ENCODE measurements at regions not wholly inside any gene's neighbourhood (a gene's known extent, or its start where the extent isn't known, plus 50 kb on each side); places are given as distances from the start of the nearest gene placed in this dataset.

DNA sequence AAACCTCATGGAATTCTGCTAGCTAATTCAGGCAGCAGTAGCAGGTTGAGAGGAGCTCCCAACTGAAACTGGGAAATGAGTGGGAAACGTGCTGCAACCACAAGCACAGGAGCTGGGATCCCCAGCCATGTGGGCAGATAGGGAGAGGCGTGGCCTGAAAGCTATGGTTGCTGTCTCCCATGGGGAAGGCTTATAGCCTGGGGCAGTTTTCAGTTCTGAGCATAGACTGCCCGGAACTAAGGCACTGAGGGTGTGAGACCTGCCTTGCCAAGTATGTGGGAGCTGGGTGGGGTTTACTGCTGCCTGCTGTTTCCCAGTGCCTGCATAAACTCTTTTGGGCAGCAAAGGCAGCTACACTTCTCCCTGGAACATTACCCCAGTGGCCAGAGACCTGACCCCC, 229.5 kb downstream of the TUSC7 start:
- Histone ChIP-seq H3K4me3 (ENCODE audit: low read length) (no peak overlapping the region), H3K4me2 (ENCODE audit: low read length) (no peak overlapping the region), H4K8ac (ENCODE audit: low read depth, low read length) (no peak overlapping the region), H3K23ac (ENCODE audit: low read length) (no peak overlapping the region), H3K27me3 (ENCODE audit: insufficient read depth, low read length, poor library complexity) (no peaks in the 10 kb centered on the region), H4K5ac (ENCODE audit: low read length) (no peak overlapping the region), H3K36me3 (ENCODE audit: control insufficient read depth, insufficient read depth, low read length) (no peaks in the 10 kb centered on the region), H3K9ac (ENCODE audit: low read length) (no peak overlapping the region), H3K79me1 (ENCODE audit: low read length) (no peaks in the 10 kb centered on the region), H3K18ac (ENCODE audit: low read length) (no peak overlapping the region), H3K4me1 (ENCODE audit: control insufficient read depth, low read depth, low read length) (peaks cover 4% of the 10 kb centered on the region), H2BK5ac (ENCODE audit: low read length) (no peak overlapping the region), H3K56ac (ENCODE audit: low read length) (peak overlapping the region; percentile 54), H3K79me2 (ENCODE audit: control insufficient read depth, insufficient read depth, low read length) (no peaks in the 10 kb centered on the region), H2AK5ac (ENCODE audit: low read length) (no peak overlapping the region), H2BK15ac (replicated peaks; ENCODE audit: low read depth) (no peak overlapping the region), H2BK120ac (ENCODE audit: low read depth, low read length) (no peak overlapping the region), H3K4ac (ENCODE audit: low read depth, low read length) (no peak overlapping the region), H3K27ac (ENCODE audit: low read depth, low read length) (no peak overlapping the region)
- WGBS (ENCODE audit: extremely low coverage, insufficient coverage, low lambda C conversion rate): no CpG with 5 or more reads among the region's 3 CpGs
- peak; percentile 84 for DNase-seq

DNA sequence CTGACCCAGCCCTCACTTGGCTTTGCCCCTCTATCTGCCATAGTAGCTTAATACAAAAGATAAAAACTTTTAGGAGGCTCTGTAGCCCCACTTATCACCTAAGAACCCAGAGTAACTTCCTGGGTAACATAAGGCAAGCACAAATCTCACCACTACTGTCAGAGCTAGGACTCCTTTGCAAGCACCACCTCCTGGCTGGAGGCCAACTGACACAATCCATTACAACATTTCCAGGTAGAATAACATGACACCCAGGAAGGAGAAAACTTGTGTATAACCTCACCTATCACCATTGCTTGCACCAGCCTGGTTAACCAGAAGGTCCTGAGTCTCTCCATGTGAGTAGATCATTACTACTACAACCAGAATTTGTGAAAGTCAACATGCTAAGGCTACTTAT, 230.0 kb downstream of the TUSC7 start:
- Histone ChIP-seq H4K8ac (ENCODE audit: low read depth, low read length) (no peak overlapping the region), H4K5ac (ENCODE audit: low read length) (no peak overlapping the region), H3K9ac (ENCODE audit: low read length) (no peak overlapping the region), H3K27ac (ENCODE audit: low read depth, low read length) (no peak overlapping the region), H3K23ac (ENCODE audit: low read length) (no peak overlapping the region), H3K4me1 (ENCODE audit: control insufficient read depth, low read depth, low read length) (peaks cover 4% of the 10 kb centered on the region), H3K79me1 (ENCODE audit: low read length) (no peaks in the 10 kb centered on the region), H3K36me3 (ENCODE audit: control insufficient read depth, insufficient read depth, low read length) (no peaks in the 10 kb centered on the region), H2BK120ac (ENCODE audit: low read depth, low read length) (no peak overlapping the region), H3K4me3 (ENCODE audit: low read length) (no peak overlapping the region), H3K27me3 (ENCODE audit: insufficient read depth, low read length, poor library complexity) (no peaks in the 10 kb centered on the region), H3K56ac (ENCODE audit: low read length) (peak overlapping the region; percentile 25), H2BK15ac (replicated peaks; ENCODE audit: low read depth) (no peak overlapping the region), H3K4ac (ENCODE audit: low read depth, low read length) (no peak overlapping the region), H3K4me2 (ENCODE audit: low read length) (no peak overlapping the region), H2BK5ac (ENCODE audit: low read length) (no peak overlapping the region), H3K79me2 (ENCODE audit: control insufficient read depth, insufficient read depth, low read length) (no peaks in the 10 kb centered on the region), H2AK5ac (ENCODE audit: low read length) (no peak overlapping the region), H3K18ac (ENCODE audit: low read length) (no peak overlapping the region)
- DNase-seq: peak; percentile 14

DNA sequence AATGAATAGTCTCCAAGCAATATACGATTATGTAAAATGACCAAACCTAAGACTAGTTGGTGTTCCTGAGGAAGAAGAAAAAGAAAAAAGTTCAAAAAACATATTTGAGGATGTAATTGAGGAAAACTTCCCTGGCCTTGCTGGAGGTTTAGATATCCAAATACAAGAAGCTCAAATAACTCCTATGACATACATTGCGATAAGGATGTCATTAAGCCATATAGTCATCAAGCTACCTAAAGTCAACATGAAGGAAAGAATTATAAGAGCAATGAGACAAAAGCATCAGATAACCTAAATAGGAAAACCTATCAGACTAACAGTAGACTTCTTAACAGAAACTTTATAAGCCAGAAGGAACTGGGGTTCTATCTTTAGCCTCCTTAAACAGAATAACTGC, 231.1 kb downstream of the TUSC7 start:
- H3K4me2 ChIP-seq (ENCODE audit: low read length): no peak overlapping the region
- WGBS (ENCODE audit: extremely low coverage, insufficient coverage, low lambda C conversion rate): no CpG with 5 or more reads among the region's 2 CpGs
- H3K18ac ChIP-seq (ENCODE audit: low read length): no peak overlapping the region
- no peak overlapping the region for H3K23ac ChIP-seq (ENCODE audit: low read length)
- no peaks in the 10 kb centered on the region for H3K79me2 ChIP-seq (ENCODE audit: control insufficient read depth, insufficient read depth, low read length)
- no peak overlapping the region for H3K27ac ChIP-seq (ENCODE audit: low read depth, low read length)
- H3K4me3 ChIP-seq (ENCODE audit: low read length): no peak overlapping the region
- H2BK120ac ChIP-seq (ENCODE audit: low read depth, low read length): no peak overlapping the region
- peaks cover 4% of the 10 kb centered on the region for H3K4me1 ChIP-seq (ENCODE audit: control insufficient read depth, low read depth, low read length)
- H3K27me3 ChIP-seq (ENCODE audit: insufficient read depth, low read length, poor library complexity): no peaks in the 10 kb centered on the region
- H3K56ac ChIP-seq (ENCODE audit: low read length): no peak overlapping the region
- H2BK15ac ChIP-seq (replicated peaks; ENCODE audit: low read depth): no peak overlapping the region
- no peak overlapping the region for H4K8ac ChIP-seq (ENCODE audit: low read depth, low read length)
- DNase-seq: no peak
- no peak overlapping the region for H4K5ac ChIP-seq (ENCODE audit: low read length)
- no peak overlapping the region for H3K9ac ChIP-seq (ENCODE audit: low read length)
- H3K4ac ChIP-seq (ENCODE audit: low read depth, low read length): no peak overlapping the region
- no peaks in the 10 kb centered on the region for H3K79me1 ChIP-seq (ENCODE audit: low read length)
- H3K36me3 ChIP-seq (ENCODE audit: control insufficient read depth, insufficient read depth, low read length): no peaks in the 10 kb centered on the region
- H2BK5ac ChIP-seq (ENCODE audit: low read length): no peak overlapping the region
- no peak overlapping the region for H2AK5ac ChIP-seq (ENCODE audit: low read length)

DNA sequence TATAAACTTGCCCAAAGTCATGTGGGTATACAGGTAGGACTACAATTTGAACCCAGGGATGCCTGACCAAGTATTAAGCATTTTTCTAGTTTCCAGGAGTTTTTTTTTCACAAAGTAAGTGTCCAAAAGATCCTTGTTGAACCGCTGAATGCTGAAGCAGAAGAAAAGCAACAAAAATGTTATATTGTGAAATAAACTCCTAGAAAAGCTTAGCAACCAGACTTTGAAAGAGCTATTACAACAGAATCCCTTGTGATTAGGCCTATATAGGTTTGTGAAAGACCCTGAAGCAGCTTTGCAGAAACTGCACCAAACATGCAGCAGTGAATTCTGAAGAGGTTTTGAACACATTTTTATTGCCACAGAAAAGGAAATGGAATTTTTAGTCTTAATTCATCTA, 236.8 kb downstream of the TUSC7 start:
- Histone ChIP-seq H3K79me2 (ENCODE audit: control insufficient read depth, insufficient read depth, low read length) (no peaks in the 10 kb centered on the region), H3K27me3 (ENCODE audit: insufficient read depth, low read length, poor library complexity) (no peaks in the 10 kb centered on the region), H4K8ac (ENCODE audit: low read depth, low read length) (no peak overlapping the region), H2BK5ac (ENCODE audit: low read length) (no peak overlapping the region), H3K18ac (ENCODE audit: low read length) (no peak overlapping the region), H3K79me1 (ENCODE audit: low read length) (no peaks in the 10 kb centered on the region), H3K56ac (ENCODE audit: low read length) (no peak overlapping the region), H3K9ac (ENCODE audit: low read length) (no peak overlapping the region), H3K27ac (ENCODE audit: low read depth, low read length) (no peak overlapping the region), H3K4me2 (ENCODE audit: low read length) (no peak overlapping the region), H3K4me3 (ENCODE audit: low read length) (no peak overlapping the region), H3K23ac (ENCODE audit: low read length) (no peak overlapping the region), H3K4ac (ENCODE audit: low read depth, low read length) (no peak overlapping the region), H2BK15ac (replicated peaks; ENCODE audit: low read depth) (no peak overlapping the region), H2BK120ac (ENCODE audit: low read depth, low read length) (no peak overlapping the region), H3K36me3 (ENCODE audit: control insufficient read depth, insufficient read depth, low read length) (no peaks in the 10 kb centered on the region), H3K4me1 (ENCODE audit: control insufficient read depth, low read depth, low read length) (no peaks in the 10 kb centered on the region), H4K5ac (ENCODE audit: low read length) (no peak overlapping the region), H2AK5ac (ENCODE audit: low read length) (no peak overlapping the region)
- DNase-seq: no peak
- WGBS (ENCODE audit: extremely low coverage, insufficient coverage, low lambda C conversion rate): no CpG with 5 or more reads among the region's 1 CpG

DNA sequence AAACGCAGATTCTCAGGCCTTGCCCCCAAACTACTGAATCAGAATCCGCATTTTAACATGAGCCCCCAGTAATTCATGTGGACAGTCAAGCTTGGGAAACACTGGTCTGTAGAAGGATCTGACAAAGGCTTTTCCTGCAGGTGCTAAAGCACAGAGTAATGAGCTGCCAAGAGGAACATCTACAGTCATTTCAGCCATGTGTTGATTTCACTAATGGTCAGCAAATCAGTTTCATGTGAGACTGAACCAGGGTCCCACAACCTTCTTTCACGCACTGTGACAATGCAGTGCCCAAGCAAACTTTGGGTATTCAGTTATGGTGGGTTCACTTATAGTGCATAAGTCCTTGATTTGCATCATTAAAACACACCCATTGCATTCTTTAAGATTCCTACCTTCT, 237.6 kb downstream of the TUSC7 start:
- Histone ChIP-seq H3K36me3 (ENCODE audit: control insufficient read depth, insufficient read depth, low read length) (no peaks in the 10 kb centered on the region), H2BK15ac (replicated peaks; ENCODE audit: low read depth) (no peak overlapping the region), H4K5ac (ENCODE audit: low read length) (no peak overlapping the region), H2AK5ac (ENCODE audit: low read length) (no peak overlapping the region), H2BK120ac (ENCODE audit: low read depth, low read length) (no peak overlapping the region), H3K79me1 (ENCODE audit: low read length) (no peaks in the 10 kb centered on the region), H3K4ac (ENCODE audit: low read depth, low read length) (no peak overlapping the region), H3K27me3 (ENCODE audit: insufficient read depth, low read length, poor library complexity) (no peaks in the 10 kb centered on the region), H3K18ac (ENCODE audit: low read length) (no peak overlapping the region), H3K9ac (ENCODE audit: low read length) (no peak overlapping the region), H3K23ac (ENCODE audit: low read length) (no peak overlapping the region), H3K4me2 (ENCODE audit: low read length) (no peak overlapping the region), H2BK5ac (ENCODE audit: low read length) (no peak overlapping the region), H3K79me2 (ENCODE audit: control insufficient read depth, insufficient read depth, low read length) (no peaks in the 10 kb centered on the region), H4K8ac (ENCODE audit: low read depth, low read length) (no peak overlapping the region), H3K4me3 (ENCODE audit: low read length) (no peak overlapping the region), H3K56ac (ENCODE audit: low read length) (no peak overlapping the region), H3K4me1 (ENCODE audit: control insufficient read depth, low read depth, low read length) (no peaks in the 10 kb centered on the region), H3K27ac (ENCODE audit: low read depth, low read length) (no peak overlapping the region)
- no CpG with 5 or more reads among the region's 3 CpGs for WGBS (ENCODE audit: extremely low coverage, insufficient coverage, low lambda C conversion rate)
- no peak for DNase-seq

DNA sequence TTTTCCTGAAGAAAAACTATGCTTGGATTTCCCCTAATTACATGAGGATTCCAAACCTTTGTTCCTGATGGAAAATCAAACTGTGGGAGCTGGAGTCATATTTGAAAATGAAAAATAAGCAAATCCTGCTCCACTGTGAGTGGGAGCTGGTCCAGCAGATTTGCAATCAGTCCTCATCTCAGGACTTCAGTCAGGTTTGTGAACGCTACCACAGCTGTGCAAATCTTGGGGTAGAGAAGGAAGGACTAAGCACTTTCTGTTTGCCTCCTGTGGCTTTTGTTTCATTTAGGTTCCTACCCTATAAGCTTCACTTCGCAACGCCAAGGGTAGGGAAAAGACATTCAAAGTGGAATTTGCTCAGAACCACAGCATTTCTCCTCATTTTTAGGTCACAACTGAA, 238.2 kb downstream of the TUSC7 start:
- H3K56ac ChIP-seq (ENCODE audit: low read length): no peak overlapping the region
- H3K79me1 ChIP-seq (ENCODE audit: low read length): no peaks in the 10 kb centered on the region
- no peaks in the 10 kb centered on the region for H3K4me1 ChIP-seq (ENCODE audit: control insufficient read depth, low read depth, low read length)
- no peak overlapping the region for H3K4me3 ChIP-seq (ENCODE audit: low read length)
- no peak overlapping the region for H2AK5ac ChIP-seq (ENCODE audit: low read length)
- no peak for DNase-seq
- no peaks in the 10 kb centered on the region for H3K36me3 ChIP-seq (ENCODE audit: control insufficient read depth, insufficient read depth, low read length)
- no peak overlapping the region for H2BK5ac ChIP-seq (ENCODE audit: low read length)
- no peak overlapping the region for H3K23ac ChIP-seq (ENCODE audit: low read length)
- H3K27me3 ChIP-seq (ENCODE audit: insufficient read depth, low read length, poor library complexity): no peaks in the 10 kb centered on the region
- no peak overlapping the region for H3K4me2 ChIP-seq (ENCODE audit: low read length)
- no peak overlapping the region for H3K4ac ChIP-seq (ENCODE audit: low read depth, low read length)
- H2BK15ac ChIP-seq (replicated peaks; ENCODE audit: low read depth): no peak overlapping the region
- no peak overlapping the region for H4K8ac ChIP-seq (ENCODE audit: low read depth, low read length)
- H2BK120ac ChIP-seq (ENCODE audit: low read depth, low read length): no peak overlapping the region
- H4K5ac ChIP-seq (ENCODE audit: low read length): no peak overlapping the region
- H3K18ac ChIP-seq (ENCODE audit: low read length): no peak overlapping the region
- no peak overlapping the region for H3K27ac ChIP-seq (ENCODE audit: low read depth, low read length)
- no CpG with 5 or more reads among the region's 3 CpGs for WGBS (ENCODE audit: extremely low coverage, insufficient coverage, low lambda C conversion rate)
- no peak overlapping the region for H3K9ac ChIP-seq (ENCODE audit: low read length)
- H3K79me2 ChIP-seq (ENCODE audit: control insufficient read depth, insufficient read depth, low read length): no peaks in the 10 kb centered on the region

Data from mesendoderm (in vitro differentiated cells).